ENCODE measurements at regions not wholly inside any gene's neighbourhood (a gene's known extent, or its start where the extent isn't known, plus 50 kb on each side); places are given as distances from the start of the nearest gene placed in this dataset.

DNA sequence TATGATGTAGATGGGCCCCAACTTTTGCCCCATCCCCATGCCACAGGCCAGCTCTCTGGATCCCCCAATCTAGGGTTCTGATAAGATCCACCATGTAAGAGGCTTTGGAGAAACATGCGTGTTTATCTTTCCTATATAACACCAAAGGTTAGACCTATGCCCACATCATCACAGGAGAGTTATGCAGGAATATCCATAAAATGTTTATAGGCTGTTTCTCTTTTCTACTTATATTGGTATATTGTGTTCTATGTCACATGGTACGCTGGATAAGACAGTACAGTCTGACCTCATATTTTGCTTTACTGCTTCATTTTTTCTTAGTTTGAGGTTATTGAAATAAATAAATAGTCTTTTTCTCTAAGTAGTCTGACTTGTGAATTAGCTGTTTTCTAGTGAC is 1013.9 kb upstream of the GYPC start:
- TF ChIP-seq, protein P1, sequence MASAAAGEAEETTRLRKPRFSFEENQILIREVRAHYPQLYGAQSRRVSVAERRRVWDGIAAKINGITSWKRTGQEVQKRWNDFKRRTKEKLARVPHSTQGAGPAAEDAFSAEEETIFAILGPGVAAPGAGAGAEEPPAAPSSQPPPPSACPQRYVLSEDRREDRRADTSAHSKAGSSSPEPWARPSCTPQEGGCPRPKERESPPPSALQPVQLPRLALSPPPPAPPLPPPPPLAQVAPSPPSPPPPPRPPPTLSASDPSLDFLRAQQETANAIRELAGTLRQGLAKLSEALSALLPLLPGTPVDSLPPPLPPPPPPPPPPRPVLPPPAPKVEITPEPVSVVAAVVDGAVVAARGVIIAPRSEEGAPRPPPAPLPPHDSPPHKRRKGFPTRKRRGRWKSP (CRISPR knock-in tag; IDR thresholded peaks at IDR 0.05) = no peak
- TF ChIP-seq ETV6 (CRISPR knock-in tag; conservative IDR thresholded peaks at IDR 0.05) = no peak
- TF ChIP-seq, protein P2, sequence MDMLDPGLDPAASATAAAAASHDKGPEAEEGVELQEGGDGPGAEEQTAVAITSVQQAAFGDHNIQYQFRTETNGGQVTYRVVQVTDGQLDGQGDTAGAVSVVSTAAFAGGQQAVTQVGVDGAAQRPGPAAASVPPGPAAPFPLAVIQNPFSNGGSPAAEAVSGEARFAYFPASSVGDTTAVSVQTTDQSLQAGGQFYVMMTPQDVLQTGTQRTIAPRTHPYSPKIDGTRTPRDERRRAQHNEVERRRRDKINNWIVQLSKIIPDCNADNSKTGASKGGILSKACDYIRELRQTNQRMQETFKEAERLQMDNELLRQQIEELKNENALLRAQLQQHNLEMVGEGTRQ (IDR thresholded peaks at IDR 0.05; ENCODE audit: low read depth, low read length) = no peak
- TF ChIP-seq, protein P2 (CRISPR knock-in tag; IDR thresholded peaks at IDR 0.05; ENCODE audit: borderline replicate concordance) = no peak
- no peak for TF ChIP-seq PAF1 (CRISPR knock-in tag; IDR thresholded peaks at IDR 0.05)
- TF ChIP-seq, protein P3, sequence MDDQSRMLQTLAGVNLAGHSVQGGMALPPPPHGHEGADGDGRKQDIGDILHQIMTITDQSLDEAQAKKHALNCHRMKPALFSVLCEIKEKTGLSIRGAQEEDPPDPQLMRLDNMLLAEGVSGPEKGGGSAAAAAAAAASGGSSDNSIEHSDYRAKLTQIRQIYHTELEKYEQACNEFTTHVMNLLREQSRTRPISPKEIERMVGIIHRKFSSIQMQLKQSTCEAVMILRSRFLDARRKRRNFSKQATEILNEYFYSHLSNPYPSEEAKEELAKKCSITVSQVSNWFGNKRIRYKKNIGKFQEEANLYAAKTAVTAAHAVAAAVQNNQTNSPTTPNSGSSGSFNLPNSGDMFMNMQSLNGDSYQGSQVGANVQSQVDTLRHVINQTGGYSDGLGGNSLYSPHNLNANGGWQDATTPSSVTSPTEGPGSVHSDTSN (CRISPR knock-in tag; IDR thresholded peaks at IDR 0.05; ENCODE audit: borderline replicate concordance) = no peak
- TF ChIP-seq ZNF570 (CRISPR knock-in tag; IDR thresholded peaks at IDR 0.05; ENCODE audit: borderline replicate concordance) = no peak
- TF ChIP-seq, protein P4, sequence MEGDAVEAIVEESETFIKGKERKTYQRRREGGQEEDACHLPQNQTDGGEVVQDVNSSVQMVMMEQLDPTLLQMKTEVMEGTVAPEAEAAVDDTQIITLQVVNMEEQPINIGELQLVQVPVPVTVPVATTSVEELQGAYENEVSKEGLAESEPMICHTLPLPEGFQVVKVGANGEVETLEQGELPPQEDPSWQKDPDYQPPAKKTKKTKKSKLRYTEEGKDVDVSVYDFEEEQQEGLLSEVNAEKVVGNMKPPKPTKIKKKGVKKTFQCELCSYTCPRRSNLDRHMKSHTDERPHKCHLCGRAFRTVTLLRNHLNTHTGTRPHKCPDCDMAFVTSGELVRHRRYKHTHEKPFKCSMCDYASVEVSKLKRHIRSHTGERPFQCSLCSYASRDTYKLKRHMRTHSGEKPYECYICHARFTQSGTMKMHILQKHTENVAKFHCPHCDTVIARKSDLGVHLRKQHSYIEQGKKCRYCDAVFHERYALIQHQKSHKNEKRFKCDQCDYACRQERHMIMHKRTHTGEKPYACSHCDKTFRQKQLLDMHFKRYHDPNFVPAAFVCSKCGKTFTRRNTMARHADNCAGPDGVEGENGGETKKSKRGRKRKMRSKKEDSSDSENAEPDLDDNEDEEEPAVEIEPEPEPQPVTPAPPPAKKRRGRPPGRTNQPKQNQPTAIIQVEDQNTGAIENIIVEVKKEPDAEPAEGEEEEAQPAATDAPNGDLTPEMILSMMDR (CRISPR knock-in tag; IDR thresholded peaks at IDR 0.05) = no peak
- TF ChIP-seq, protein P5, sequence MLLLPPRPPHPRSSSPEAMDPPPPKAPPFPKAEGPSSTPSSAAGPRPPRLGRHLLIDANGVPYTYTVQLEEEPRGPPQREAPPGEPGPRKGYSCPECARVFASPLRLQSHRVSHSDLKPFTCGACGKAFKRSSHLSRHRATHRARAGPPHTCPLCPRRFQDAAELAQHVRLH (CRISPR knock-in tag; IDR thresholded peaks at IDR 0.05; ENCODE audit: borderline replicate concordance, low read depth) = no peak
- no peak for TF ChIP-seq MXI1 (IDR thresholded peaks at IDR 0.05; ENCODE audit: borderline replicate concordance, low read depth, low read length)
- no peak for TF ChIP-seq ZNF143 (CRISPR knock-in tag; IDR thresholded peaks at IDR 0.05)

Measured in HepG2 (cell line).